ENCODE measurements at regions not wholly inside any gene's neighbourhood (a gene's known extent, or its start where the extent isn't known, plus 50 kb on each side); places are given as distances from the start of the nearest gene placed in this dataset.

DNA sequence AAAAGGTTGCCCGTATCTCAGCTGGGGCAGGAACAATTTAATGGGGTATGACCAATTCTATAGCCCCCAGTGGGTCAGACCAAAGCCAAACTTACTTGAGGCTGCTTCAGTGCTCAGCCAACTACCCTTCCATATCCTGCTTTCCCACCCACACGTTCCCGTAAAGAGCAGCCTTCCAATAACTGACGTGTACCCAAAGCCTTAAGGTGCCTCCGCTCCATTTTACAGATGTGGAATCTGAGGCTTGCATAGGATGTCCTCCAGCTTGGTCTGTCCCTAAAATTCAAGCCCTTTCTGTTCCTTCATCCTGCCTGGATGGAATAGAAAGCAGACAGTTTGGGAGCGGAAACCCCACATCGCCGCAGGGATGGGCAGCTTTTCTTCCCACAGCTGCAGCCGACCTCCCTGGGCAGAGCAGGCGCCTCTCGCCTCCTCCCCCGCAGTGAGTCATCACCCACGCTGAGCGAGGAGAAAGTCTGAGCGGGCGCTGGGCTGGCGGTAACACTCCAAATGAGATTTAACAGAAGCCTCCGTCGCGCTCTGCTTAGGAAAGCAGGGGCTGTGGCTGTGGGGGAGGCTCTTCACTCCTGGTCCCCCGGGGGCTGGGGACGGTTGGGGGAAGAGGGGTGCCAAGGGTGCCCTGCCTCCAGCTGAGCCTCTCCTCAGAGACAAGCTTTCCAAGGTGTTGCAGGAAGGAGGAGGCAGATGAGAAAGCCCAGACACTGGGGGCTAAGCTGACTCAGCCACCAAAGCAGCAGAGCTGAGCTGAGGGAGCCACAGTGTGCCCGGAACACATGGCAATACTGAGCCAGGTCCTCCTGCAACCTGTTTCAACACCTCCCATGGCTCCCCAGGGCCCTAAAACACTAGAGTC is 57.8 kb upstream of the HRH1 start:
- TF ChIP-seq, protein P1, sequence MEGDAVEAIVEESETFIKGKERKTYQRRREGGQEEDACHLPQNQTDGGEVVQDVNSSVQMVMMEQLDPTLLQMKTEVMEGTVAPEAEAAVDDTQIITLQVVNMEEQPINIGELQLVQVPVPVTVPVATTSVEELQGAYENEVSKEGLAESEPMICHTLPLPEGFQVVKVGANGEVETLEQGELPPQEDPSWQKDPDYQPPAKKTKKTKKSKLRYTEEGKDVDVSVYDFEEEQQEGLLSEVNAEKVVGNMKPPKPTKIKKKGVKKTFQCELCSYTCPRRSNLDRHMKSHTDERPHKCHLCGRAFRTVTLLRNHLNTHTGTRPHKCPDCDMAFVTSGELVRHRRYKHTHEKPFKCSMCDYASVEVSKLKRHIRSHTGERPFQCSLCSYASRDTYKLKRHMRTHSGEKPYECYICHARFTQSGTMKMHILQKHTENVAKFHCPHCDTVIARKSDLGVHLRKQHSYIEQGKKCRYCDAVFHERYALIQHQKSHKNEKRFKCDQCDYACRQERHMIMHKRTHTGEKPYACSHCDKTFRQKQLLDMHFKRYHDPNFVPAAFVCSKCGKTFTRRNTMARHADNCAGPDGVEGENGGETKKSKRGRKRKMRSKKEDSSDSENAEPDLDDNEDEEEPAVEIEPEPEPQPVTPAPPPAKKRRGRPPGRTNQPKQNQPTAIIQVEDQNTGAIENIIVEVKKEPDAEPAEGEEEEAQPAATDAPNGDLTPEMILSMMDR (IDR thresholded peaks at IDR 0.05 in 4 of 5, conservative IDR thresholded peaks at IDR 0.05 in 1 of 5), result no peak
- TF ChIP-seq POLR2A (IDR thresholded peaks at IDR 0.05), result no peak
